RPMI8226 (cell line): ENCODE measurements at regions not wholly inside any gene's neighbourhood (a gene's known extent, or its start where the extent isn't known, plus 50 kb on each side); places are given as distances from the start of the nearest gene placed in this dataset.
A peak's percentile ranks its signal among the peaks of the same experiment; 100 is the strongest.

Experiments
- DNase-seq: peaks from one replicate; pipeline ENCODE4 v3.0.0-alpha.2; 2015

DNA sequence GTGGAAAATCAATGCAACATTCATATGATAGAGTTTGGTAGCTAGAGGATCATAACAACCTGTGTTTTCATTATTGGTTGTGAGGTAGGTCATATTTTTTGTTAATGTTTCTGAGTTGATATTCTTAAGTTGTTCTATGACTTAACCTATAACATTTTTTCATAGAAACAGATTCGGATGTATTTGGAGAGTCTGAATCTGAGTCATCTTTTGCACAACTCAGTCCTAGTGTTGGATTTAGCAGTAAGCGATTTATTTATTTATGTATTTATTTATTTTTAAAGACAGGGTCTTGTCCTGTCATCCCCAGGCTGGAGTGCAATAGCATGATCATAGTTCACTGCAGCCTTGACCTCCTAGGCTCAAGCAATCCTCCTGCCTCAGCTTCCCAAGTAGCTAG lies 292.8 kb upstream of the ZNF717 start:
- DNase-seq: no peak

DNA sequence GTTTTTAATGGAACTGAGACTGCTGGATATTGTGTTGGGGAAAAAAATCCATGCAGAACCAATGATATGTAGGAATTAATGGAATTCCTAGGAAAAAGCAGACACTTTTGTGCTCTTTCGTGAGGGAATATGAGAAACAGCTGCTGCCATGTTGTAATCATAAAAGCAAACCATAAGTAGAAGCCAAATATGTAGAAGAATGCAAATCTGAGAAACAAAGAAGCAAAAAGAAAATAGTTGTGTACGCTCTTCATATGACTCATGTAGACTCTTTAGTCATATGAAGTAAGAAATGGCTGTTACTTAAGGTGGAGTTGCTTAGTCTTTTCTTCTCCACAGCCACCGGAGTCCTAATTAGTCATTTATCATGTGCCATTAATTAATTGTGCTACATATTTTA lies 298.6 kb upstream of the ZNF717 start:
- DNase-seq: no peak

DNA sequence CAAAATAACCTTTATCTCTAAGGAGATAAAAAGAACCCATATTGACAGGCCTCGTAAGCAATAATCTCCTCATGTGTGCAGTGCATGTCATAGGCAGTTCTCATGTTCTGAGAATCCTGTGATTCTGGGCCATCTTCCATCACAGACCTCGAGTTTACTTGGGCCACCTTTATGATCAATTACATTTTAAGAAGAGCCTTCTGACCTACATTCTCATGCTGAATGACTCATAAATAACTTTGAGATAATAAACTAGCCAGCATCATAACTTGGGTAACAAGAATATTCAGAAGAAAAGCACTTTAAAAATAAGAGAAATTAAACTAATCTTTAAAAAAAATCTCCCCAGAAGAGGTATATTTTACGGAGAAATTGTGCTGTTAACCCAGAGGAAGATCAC lies 310.7 kb upstream of the ZNF717 start:
- DNase-seq: no peak

DNA sequence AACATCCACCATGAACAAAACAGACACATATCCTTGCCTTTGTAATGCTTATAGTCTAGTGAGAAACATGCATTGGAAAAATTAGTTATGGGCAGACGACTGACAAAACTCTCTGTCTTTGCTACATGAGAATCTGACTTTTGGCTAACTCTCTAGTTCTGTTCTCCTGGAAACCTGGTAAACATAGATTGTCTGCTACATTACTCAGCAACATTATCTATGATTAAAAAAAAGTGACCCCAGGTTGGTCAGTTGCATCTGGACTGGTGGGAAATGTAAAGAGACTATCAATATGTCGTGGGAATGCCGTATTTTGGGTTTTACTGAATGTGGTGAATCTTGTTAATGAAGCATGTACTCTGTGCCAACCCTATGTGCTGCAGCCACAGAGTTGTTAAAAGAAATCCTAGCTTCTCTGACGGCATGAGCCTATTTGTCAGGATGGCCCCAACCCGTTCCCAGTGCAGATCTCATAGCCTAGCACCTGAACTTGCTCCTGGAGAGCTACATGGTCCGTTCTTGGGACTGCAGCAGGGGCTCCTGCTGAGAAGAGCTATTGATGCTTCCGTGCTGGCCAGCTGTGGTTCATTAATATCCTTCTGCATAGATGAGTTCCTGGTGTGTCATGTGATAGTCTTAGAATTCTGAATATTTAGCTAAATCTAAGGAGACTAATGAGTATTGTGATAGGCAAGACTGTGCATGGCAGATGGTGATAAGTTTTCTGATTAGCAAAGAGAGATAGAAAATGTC lies 311.7 kb upstream of the ZNF717 start:
- DNase-seq: no peak

DNA sequence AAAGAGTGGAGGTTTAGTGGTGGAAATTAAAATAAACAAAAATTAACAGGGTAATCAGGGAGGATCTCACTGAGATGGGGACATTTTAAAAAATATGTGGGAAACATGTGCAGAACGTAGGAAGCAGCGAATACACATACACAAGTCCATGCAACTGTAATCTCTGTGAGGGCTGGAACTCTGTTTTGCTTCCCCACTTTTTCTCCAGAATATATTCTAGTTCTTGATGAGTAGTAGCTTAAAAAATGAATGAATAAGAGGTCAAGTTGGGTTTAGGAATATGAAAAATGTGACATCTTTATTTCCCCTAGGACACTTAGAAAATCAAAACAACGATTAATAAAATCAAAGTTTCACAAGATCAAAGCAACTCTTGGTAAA lies 312.2 kb upstream of the ZNF717 start:
- DNase-seq: no peak

DNA sequence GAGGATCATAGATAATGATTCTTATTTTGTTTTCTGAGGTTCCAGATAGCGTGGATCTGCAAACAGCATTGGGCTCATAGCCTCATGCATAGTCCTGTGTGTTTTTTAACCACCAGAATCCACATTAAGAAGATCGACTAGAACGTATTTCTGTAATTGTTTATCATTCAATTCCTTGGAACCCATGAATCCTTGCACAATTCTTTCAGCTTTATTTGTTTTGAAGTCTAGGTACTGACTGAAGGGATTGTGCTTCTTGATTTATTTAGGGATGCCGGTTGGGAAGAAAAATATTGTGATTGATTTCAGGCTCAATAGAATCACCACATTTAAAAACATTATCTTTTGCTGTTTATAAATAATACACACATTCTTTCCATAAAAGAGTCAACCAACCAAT lies 314.6 kb upstream of the ZNF717 start:
- DNase-seq: no peak

DNA sequence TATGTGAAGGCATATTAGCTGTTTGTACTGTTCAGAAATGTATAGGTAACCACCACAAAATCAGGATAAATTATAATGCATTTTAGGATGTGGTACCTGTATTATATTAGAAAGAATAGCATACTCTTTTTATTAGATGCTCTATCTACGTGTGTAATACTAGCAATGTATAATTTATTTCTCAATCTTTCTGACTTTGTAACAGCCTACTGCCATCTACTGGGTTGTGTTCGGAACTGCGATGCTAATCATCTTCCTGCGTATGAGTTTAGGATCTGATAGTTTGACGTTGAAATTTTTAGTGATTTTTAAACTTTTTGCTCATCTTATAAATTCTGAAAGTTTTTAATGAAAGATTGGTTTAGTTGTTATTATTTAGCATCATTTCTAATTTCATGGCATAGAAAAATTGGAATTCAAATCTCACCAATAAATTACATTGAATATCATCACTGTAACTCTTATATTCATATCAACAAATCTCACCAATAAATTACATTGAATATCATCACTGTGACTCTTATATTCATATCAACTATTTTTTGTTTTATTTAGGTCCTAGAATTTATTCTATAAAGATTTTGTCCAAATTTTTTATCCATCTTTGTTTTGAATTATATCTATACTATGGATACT lies 322.7 kb upstream of the ZNF717 start:
- DNase-seq: peak; percentile 38

DNA sequence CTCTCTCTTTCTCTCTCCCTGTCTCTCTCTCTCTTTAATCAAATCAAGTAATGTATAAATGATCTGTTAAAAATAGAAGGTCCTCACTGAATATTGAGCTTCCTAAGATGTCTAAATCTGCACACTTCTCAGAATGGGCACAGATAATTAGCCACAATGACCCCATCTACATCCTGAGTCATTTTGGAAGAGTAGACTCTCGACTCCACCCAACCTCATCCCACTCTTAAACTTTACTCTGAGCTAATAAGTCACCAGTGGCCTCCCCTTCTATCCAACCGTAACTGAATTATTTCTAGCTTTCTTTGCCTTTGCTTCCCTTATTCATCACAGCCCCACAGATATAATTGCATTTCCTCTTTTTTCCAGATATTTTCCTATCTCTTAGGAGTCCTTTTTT lies 326.5 kb upstream of the ZNF717 start:
- no peak for DNase-seq

DNA sequence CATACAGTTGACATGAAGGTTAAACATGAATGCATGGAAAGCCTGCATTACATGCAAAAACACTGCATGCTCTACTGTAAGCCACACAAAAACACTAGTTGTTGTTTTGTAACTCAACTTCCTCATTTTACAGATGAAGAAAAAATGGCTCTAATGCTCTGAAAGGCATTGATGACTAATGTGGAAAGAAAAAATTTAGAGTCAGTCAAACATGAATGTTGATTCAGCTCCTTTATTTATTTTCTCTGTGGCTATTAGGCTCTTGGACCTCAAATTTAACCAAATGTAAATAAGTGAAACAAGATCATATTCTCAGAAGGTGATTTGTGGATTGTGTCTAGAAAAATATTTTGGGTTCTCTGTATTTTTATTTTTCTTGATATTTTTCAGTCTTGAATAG lies 336.7 kb upstream of the ZNF717 start:
- peak; percentile 18 for DNase-seq

DNA sequence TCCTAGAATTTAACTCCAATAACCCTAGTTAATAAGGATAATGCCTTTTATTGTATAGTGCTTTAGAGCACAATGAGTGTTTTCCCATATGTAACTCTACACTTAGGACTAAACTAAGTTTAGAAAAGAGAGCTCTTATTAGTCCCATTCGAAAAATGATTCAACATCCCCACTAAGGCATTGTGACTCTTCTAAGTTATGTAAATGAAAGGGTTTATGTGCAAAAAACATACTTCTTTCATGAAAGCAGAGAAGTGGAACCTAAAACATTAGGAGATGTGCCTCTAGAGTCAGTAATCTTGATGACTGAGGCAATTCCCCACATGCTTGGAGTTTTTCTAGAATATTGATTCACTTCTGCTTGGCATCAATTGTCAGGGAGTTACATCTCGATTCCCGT lies 344.1 kb upstream of the ZNF717 start:
- no peak for DNase-seq

DNA sequence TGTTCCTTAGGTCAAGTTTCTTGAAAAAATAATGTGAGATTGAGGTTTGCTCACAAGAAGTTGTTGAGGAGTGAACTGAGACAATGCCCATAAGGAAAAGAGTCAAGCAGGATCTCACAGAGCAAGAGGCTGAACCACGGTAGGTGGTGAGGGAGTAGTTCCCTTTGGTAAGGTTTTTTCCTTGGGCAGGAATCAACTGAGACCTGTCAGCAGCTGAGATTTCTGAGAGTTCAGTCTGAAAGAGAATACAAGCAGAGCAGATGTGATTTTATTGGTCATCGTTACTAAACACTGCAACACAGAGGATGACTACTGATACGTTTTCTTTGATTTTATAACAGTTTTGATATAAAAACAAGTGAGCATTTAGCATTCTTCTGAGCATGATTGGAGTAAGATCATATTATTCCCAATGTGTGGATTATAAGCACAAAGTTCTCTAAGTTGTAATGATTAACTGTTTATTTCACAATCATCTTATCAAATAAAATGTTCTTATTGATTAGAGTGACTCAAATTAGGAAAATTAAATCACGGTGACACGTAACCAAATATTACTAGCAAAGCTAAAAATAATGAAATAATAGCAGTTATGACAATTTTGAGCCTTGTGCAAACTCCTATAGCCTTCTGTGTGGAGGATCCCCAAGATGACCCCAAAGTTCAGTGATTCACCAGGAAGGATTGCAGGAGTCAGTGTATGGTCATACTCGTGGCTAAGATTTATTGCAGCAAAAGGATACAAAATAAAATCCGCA lies 346.2 kb upstream of the ZNF717 start:
- no peak for DNase-seq

DNA sequence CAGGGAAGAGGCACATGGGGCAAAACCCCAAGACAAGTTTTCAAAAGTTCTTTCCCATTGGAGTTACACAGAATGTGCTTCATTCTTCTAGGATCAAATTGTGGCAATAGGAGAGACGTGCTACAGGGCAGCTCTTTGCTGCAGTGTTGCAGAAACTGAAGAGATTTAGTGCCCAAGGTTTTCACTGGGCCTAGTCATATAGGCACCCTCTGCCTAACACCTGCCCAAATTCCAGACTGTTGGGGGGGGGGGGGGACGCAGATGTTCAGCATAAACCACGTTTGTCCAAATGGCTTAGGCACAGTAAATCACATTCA lies 346.8 kb upstream of the ZNF717 start:
- no peak for DNase-seq

DNA sequence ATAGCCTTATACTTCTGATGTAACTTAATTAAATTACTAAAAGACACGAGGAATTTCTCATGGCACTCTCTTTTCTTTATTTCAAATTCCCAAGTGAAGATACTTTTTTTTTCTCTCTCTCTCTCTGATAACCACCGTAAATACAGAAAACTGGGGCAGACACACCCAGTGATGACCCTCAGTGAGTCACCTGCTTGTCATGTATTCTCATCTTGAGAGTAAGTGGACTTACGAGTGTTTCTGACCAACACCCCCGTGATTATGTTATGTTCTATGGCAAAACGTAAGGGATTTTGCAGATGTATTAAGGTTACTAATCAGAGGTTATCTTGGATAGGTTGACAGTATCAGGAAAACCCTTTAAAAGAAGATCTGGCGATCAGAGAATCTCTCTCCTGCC lies 348.8 kb upstream of the ZNF717 start:
- DNase-seq: no peak

DNA sequence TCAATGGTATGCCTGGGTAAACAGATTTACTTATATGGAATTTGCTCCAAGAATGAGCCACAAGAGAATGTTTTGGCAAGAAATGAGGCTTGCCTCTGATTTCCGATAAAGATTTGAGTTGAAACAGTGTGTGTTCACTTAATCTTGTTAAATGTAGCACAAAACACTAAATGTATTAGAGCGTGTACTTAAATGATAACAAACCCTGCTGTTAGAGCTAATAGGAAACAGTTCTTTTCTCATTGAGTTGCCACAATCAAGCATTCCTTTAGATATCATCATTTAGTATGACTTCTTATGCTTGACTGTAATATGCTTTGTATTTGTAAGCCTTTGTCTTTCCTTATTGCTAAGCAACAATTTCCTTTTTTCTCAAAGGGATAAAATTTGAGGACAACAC lies 353.6 kb upstream of the ZNF717 start:
- no peak for DNase-seq

DNA sequence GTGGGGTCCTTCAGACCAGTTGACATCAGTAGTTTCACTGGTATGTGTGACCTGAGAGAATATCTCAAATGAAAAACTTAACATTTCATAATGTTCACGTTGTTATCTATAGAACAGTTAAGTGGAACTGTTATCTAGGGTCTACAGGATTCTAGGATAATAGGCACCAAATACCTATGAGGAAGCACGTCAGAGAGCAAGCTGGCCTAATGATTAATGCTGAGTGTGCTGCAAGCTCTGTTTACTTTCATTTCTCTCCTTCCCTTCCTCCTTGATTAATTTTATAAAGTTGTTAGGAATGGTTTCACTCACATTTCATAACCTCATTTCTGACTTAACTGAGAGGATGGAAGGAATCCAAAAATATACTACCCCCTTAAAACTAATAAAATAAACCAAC lies 362.5 kb upstream of the ZNF717 start:
- DNase-seq: no peak

DNA sequence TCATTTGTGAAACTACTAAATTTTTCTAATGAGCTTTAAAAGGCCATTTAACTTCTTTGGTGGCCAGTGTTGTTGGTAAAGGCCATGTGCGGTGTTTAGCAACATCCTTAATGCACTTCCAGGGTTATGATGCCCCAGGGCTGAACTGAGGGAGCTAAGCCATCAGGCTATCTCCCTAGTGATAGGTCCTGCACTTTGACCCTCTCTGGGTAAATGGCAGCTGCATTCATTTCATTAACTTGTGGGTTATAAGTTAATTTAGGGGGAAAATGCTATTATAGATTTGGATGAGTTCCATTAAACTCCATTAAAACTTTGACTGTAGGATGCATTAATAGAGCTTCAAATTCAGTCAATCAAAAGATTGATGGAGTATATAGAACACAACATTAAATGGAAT lies 366.7 kb upstream of the ZNF717 start:
- no peak for DNase-seq

DNA sequence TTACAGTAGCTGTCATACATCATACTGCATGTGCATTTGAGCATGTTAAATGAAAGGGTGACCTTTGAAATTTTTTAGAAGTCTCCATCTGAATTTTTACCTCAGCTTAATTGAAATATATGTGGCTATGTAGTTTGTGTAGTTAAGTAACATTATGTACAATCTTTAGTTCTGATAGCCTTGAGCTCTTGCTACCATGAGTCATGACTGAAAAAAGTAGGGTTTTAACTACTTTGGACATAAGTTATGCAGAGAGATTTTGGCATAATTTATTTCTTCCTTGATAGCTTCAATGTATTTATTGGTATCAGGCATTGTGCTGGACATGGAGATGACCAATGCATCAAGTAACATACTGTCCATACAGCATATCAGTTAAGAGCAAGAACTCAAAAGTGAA lies 376.5 kb upstream of the ZNF717 start:
- no peak for DNase-seq

DNA sequence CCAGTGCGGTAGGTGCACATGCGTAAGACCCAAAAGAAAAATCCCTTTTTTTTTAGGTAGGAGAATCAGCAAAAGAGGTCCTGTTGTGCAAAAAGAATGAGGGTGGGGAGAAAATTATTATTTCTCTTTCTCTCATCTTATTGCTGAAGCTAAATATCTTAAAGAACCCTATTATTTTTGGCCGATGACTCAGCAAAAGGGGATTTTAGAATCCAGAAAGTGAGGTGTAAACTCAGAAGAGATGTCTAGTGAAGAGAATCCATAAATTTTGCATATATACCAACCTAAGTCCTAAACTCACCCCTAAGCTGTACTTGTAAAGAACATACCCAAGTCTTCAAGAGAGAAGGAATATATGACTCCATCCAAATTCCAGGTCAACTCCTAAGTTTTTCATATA lies 386.3 kb upstream of the ZNF717 start:
- no peak for DNase-seq

DNA sequence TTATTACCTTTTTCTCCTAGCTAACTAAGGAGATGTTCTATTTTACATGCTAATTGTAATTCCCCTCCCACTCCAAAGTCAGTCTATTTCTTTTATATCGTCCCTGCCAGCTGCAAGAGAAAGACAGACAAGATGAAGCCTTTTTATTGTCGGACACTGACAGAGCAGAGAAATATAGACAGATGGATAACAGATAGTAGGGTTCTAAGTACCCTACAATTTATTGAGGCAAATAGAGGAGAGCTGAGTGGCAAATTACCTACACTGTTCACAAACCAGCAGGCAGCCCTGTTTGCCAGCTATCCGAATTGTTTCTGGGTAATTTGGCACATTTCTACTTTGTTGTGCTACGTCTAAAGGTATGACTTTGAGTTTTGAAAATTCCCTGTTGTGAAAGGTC lies 392.3 kb upstream of the ZNF717 start:
- no peak for DNase-seq

DNA sequence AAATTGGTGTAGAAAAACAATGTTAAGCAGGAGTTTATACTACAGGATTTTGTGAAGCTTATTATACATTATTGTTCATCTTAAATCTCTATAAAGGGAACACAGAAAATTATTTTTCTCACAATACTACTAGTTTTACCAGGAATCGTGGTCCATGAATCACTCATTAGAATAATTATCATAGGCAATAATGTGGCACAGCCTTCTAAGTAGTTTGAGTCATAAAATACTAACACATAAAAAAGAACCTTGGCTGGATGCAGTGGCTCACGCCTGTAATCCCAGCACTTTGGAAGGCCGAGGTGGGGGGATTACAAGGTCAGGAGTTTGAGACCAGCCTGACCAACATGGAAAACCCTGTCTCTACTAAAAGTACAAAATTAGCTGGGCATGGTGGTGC lies 393.1 kb upstream of the ZNF717 start:
- no peak for DNase-seq

DNA sequence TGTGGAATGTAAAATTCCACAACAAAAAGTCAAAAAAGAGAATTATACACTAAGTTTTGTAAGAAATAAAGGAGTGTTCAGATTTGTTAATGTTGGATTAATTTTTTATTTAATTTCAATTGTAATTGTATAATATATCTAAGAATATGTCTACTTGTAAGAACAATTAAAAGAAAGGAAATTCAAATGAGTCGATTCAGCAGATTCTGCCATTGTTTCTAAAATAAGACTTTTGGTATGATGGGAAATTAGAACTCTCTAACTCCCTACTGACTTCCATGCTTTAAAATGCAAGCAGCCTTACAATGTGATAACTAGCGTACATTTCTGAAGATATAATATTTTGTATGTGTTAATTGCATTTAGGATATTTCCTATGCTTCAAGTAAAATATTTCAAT lies 395.9 kb upstream of the ZNF717 start:
- no peak for DNase-seq

DNA sequence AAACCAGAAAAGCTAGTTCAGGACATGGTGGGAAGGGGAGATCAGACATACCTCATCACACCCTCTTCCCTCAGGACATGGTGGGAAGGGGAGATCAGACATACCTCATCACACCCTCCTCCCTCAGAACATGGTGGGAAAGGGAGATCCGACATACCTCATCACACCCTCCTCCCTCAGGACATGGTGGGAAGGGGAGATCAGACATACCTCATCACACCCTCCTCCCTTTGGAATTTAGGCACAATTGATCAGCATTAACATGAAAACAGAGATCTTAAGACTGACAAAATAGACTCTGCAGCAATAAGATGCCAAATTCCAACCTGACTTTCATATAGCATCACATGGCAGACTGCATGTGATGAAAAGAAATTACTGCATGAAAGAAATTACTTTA lies 412.7 kb upstream of the ZNF717 start:
- DNase-seq: no peak

DNA sequence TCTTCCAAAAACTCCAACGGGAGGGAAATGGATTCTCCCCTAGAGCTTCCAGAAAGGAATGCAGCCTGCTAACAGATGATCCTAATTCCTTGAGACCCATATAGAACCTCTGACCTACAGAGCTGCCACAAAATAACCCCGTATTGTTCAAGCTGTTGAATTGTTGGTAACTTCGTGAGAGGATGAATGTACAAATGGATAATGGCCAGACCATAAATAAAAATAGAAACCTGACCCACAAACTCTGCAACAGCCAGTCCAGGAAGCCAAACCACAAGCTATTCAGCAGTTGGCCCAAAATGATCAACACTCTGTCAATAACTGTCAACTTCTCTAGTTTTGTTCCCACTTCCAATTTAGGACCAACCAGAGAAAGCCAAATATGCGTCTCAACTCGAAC lies 414.0 kb upstream of the ZNF717 start:
- DNase-seq: no peak

DNA sequence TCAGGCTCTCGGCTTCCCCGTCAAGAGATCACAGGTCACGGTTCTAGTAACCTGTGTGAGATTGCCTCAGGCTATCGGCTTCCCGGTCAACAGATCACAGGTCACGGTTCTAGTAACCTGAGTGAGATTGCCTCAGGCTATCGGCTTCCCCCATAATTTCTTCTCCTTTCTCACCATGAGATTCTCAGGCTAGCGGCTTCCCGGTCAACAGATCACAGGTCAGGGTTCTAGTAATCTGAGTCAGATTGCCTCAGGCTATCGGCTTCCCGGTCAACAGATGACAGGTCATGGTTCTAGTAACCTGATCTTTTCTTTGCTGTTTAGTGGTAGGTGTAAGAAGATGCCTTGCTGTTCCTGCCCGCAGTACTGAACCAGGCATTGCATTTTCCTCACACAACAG lies 418.2 kb upstream of the ZNF717 start:
- no peak for DNase-seq

DNA sequence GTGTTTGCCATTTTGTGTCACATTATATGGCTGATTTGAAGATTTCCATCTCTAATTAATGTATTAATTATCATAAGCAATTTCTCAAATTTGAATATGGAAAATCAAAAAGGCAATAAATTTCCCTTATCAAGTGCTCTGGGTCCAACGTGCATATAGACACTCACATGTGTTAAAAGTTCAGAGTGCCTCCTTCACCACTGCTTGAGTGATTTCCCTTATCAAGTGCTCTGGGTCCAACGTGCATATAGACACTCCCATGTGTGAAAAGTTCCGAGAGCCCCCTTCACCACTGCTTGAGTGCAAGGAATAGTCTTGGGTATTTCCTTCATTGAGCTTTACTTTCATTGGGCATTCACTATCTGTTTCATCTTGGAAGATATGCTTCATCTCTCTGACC lies 421.0 kb upstream of the ZNF717 start:
- DNase-seq: no peak
